NOMO-1 (cell line): ENCODE measurements at regions not wholly inside any gene's neighbourhood (a gene's known extent, or its start where the extent isn't known, plus 50 kb on each side); places are given as distances from the start of the nearest gene placed in this dataset.

Experiments used
- DNase-seq, 2 experiments: peaks; one replicate each; lab custom pipeline; 2025; ENCODE audit not compliant: unreplicated experiment in 2 of 2; lab: John Stamatoyannopoulos, UW

DNA sequence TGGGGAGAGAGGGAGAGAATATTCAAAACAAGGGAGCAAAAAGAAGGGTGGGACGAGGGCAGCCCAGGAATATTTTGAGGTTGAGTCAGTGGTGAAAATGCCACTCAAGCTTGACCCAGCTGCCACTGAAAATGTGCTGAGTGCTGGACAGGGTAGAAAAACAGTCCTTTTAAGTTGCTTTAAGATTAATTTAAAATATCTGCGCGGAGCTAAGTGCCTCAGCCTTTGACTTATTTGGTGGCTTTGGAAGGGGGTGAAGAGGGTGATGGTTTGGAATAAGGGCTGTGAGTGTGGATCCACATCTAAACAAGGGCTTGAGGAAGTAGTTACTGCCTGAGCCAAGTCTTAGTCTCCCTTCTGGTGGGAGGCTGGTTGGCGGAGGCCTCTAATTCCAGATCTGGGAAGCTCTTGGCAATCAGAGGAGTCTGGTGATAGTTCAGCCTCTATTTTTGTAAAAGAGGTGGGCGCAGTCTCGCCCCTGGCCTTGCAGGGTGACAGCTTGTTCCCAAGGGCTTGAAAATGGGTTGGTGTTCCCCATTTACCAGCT is 280.8 kb upstream of the ROPN1 start:
- DNase-seq, result no peak

DNA sequence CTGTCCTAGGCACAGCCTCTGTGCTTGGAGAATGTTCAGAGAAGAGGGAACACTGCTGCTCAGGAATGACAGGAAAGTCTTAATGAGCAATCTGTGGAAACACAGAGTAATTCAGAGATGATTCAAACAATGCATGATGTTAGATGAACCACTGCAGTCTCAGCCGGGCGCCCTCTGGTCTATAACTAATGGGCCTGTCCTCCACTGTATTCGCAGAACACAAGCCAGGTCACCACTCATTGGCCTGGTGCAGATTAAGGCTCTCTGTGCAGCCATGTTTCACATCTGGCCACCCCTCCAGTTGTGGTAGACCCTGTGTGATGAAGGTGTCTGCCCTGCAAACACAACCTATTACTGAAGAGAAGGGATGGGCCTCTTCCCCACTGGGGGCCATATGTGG is 281.7 kb upstream of the ROPN1 start:
- DNase-seq, result no peak

- DNase-seq, result no peak
Measured at GRCh38 chr3:124274051-124274450, 282.1 kb upstream of the ROPN1 start.

DNA sequence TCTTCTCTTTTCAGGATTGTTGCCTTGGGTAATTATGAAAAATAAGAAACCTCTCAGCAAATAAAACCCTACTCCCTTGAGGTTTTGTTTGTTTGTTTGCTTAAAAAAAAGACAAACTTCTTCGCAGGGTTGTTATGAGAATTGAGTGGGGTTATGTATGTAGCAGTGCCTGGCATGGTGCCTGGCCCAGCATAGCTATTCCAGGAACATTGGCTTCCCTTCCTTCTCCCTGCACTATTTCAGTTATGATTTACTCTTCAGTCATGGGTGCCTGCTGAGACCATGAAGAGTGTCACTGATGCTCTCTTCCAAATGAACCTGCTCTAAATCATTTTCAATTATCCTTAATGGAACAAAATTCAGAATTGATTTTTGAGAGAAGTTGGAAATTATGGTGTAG is 283.5 kb upstream of the ROPN1 start:
- no peak for DNase-seq

GRCh38 chr3:124276133-124276532 is 284.2 kb upstream of the ROPN1 start:
- DNase-seq, result no peak

DNA sequence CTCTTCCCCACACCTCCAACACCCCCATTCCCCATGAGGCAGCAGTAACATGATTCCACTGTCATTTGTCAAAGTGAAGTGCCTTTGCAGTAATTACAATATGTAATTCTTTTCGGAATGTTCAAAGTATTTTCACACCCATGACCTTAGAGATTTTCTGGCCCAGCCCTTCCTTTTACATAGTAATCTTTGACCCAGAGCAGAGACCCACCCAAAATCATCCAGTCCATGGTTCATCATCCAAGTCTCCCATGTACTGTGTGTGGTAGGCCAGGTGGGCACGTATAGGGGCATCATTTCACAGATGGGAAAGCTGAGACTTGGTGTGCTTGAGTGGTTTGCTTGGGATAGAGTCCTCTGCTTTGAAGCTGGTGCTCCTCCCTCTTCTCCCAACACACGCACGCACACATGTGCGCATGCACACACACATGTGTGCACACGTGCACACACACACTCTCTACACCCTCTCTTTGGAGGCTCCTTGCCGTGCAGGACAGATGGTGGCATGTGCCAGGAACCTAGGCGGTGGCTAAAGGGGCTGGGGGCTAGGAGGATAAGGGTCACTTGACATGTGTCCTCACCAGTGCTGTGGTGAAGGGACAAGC is 284.7 kb upstream of the ROPN1 start:
- DNase-seq, result no peak

DNA sequence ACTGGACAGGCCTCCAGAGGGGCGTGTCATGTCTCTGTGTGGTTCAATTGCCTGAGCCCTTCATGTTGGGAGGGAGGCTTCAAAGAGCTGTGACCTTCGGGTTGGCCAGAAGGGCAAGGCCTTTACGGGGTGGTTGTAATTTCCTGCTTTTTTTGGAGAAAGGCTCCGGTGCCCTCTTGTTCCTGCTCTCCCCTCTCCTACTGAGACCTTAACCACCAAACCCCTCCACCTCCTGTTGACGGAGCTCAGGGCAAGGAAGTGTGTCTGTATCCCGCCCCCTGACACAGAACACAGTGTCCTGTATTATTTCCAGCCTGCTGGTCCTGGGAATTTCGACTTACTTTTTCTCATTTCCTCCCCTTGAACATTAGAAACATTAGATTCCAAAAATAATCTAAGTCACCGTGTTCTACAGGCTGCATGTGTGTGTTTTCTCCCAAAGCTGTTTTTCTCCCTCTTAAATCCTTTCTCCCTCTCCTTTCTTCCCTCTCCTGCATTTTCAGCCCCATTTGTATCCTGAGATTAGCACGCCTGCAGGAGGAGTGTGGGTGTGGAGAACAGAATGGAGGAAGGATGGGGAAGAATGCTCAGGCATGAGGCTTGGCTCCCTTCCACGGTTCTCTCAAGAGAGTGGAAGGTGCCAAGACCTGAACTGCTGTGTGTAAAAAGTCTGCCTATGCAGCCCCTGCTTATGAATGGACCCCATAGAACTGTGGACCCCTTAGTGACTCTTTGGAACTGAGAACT is 285.4 kb upstream of the ROPN1 start:
- DNase-seq, result no peak

GRCh38 chr3:124281453-124282316 is 289.8 kb upstream of the ROPN1 start:
- DNase-seq, result no peak

DNA sequence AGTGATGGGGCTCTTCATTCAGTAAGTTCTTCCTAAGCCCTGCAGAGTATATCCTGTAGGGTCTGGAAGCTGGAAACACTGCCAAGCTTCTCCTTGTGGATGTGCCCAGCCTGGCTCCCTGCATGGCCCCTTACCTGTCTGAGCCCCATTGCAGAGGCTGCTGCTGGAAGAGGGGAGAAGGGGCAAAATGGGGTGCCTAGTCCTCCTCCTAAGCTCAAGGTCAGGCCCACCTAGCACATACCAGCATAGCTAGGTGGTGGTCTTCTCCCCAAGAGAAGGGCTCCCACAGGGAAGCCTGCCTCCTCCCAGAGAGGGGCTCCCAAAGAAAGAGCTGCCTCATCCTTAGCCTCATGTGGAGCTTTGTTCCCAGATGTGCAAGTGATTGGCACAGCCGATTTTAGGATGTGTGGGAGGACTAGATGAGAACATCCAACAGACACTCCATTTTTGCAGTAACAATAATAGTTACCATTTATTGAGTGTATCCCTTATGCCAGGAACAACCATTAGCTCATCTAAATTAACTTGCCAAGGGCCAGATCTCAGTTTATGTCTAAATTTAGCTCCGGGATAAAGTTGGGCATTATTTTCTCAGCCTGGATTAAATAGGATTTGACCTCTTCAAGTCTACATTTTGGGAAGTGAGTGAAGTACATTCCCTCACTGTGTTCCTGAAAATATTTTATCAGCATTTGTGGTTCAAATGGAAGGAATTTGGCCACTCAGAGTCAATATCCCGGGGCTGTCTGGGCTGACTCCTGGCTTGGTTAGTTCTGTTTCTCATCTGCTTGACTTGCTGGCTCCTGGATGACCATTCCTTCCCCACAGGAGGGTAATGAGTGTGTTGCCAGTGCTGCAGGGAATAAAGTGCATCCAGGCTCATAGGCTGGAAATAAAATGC is 291.1 kb upstream of the ROPN1 start:
- DNase-seq, result no peak

DNA sequence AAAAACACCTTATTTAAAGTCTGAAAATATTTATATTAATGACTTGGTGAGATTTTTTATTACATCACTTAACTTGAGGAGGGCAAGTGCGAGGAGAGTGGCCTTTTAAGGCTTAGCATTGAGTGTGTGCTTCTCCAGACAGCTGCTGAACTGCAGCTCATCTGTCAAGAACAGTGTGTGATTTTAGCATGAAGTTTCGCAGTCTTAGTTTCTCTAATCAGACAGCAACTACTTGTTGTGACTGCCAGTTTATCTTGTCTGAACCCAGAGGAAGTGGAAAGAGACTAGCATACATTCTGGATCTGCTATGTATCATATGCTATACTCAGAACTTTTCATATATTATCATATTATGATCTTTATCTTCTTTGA is 291.7 kb upstream of the ROPN1 start:
- no peak for DNase-seq

- no peak for DNase-seq
Measured at GRCh38 chr3:124288996-124289395, 297.1 kb upstream of the ROPN1 start.

DNA sequence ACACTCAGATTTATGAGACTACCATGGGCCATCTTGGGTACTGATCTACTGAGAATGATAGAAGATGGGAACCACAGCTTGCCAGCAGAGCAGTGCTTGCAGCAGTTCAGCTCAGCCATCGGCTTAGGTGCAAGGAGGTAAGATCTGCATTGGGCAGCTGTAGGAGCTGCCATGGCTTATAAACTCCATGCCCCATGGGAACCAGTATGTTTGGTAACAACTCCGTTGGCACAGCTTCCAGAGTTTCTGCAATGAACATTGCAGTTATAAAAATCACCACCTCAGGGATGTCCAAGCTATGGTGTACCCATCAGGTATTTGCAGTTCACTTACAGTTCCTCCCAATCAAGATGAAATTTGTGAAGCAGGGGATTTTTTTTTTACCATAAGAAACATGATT is 299.1 kb upstream of the ROPN1 start:
- no peak for DNase-seq

GRCh38 chr3:124292329-124292728 is 300.4 kb upstream of the ROPN1 start:
- no peak for DNase-seq

GRCh38 chr3:124293584-124293983 is 301.7 kb upstream of the ROPN1 start:
- no peak for DNase-seq

GRCh38 chr3:124295362-124295761 is 303.4 kb upstream of the ROPN1 start:
- DNase-seq, result no peak

DNA sequence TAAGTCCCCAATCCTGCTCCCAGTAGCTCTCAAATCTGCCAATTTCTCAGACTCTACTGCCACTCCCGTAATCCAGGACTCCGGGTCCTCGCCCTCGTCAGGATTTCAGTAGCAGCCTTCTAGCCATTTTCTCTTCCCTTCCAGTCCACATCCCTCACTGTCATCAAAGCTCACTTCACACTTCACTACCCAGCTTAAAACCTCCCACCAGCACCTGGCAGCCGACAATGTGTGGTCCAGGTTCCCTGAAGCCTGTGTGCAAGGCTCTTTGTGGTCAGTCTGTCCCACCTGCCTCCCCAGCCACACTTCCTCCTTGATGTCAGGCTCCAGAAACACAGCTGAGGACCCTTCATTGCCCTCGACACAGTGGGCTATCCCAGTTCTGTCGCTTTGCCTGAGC is 304.5 kb upstream of the ROPN1 start:
- no peak for DNase-seq

DNA sequence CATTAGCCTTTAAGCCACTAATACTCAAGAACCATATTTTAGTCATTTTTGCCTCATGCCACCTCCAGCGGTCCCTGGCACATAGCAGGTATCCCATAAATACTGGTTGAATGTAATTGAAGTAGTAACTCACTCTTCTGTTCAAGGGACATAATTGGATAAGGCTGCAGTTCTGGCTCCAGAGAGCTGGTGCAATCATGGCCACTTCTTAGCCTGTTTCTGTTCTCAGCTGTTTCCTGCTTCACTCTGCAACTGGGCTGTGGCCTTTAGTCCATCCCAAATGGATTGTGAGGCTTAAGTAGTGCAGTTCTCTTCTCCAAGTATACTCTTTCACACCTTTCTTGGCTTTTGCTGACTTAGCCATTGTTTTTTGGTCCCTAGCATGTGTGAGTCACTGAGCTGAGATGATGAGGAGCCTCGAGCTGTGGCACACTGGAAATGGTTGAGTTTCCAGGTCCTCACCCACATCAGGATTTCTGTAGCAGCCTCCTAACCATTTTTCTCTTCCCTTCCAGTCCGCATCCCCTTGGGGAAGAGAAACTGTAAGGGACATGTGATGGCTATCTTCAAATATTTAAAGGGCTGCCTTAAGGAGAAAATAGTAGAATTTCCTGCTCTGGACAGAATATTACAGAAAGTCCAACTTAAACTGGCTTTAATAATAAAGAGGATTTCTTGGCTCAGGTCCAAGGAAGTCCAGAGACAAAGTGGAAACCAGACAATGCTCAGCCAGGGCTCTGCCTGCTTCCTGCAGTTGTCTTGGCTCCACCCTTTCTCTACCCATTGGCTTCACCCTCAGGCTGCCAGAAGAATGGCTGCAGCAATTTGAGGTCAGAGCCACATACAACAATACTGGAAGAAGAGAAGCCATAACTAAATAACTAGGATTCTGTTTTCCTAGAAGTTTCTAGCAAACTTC is 305.4 kb upstream of the ROPN1 start:
- no peak for DNase-seq

DNA sequence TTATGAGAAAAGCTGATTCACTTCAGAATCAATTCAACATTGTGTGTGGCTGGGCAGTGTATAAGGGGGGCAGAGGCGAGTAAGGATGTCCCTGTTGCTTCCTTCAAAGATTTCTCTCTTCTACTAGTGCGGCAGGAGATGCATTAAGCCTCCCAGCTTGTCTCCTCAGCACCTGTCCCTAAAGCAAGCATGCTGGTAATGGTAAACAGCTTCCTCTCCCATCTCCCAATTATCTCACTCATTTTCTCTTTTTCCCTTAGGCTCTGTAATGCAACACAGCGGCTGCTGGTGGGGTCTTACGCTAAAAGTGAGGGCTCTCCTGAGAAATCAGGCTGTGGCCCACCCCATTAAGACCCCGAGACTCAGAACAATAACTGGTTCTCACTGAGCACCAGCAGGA is 306.4 kb upstream of the ROPN1 start:
- DNase-seq, result no peak

DNA sequence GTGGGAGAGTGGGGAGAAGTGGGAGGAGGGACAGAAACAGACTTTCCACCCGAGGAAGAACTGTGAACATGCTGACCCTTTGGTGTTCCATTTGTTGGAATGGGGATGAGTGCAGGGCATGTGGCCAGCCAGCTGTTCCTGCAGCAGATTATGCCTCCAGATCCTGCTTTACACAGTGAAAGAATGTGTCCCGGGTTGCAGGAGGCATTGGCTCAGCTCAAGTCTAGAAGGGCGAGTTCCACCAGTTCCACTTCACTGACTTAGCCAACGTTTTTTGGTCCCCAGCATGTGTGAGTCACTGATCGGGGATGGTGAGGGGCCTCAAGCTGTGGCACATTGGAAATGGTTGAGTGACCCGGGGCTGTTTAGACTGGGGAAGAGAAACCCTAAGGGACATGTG is 307.0 kb upstream of the ROPN1 start:
- no peak for DNase-seq

GRCh38 chr3:124299831-124300230 is 307.9 kb upstream of the ROPN1 start:
- DNase-seq, result no peak
